Stimulated activated effector memory CD8-positive, alpha-beta T cell treated with anti-CD3 and anti-CD28 coated beads, Interleukin-12 subunit alpha, Interleukin-12 subunit beta, amount 100 ng/mL, for 72 hours (primary cell): ENCODE measurements at regions not wholly inside any gene's neighbourhood (a gene's known extent, or its start where the extent isn't known, plus 50 kb on each side); places are given as distances from the start of the nearest gene placed in this dataset.
"Not testable (repeated sequence)": the region's sequence is repeated elsewhere in the genome, so short reads cannot be mapped to it uniquely, and the experiment has no call there.

Experiments used
- ATAC-seq: fragments of 150-1000 bp; cut with Tn5 transposase; 2 replicates; pipeline ENCODE4 v1.10.0; 2021
- DNase-seq, 2 donors: peaks; one replicate each; pipeline ENCODE4 v3.0.0; 2021 to 2022; ENCODE audit warnings: low spot score in 2 of 2
- H3K27ac Mint-ChIP-seq: one replicate; pipeline ENCODE4 v1.8.0; 2022; ENCODE audit warnings: mild to moderate bottlenecking, mixed read lengths
- H3K36me3 Mint-ChIP-seq: one replicate; pipeline ENCODE4 v1.8.0; 2022; ENCODE audit warnings: mild to moderate bottlenecking, mixed read lengths
- H3K4me1 Mint-ChIP-seq: one replicate; pipeline ENCODE4 v1.8.0; 2022; ENCODE audit warnings: mixed read lengths
- H3K4me3 Mint-ChIP-seq: one replicate; pipeline ENCODE4 v1.8.0; 2022; ENCODE audit warnings: mild to moderate bottlenecking, mixed read lengths
- H3K9me3 Mint-ChIP-seq: one replicate; pipeline ENCODE4 v1.8.0; 2022; ENCODE audit warnings: mixed read lengths

GRCh38 chrX:98207947-98208346 lies 1324.2 kb downstream of the RPA4 start:
- ATAC-seq: no peak
- Mint-ChIP-seq H3K9me3 (peaks cover 5% of the 10 kb centered on the region), H3K27ac (no peak overlapping the region), H3K4me3 (no peak overlapping the region), H3K36me3 (no peaks in the 10 kb centered on the region), H3K4me1 (no peaks in the 10 kb centered on the region)
- DNase-seq: no peak

- Mint-ChIP-seq H3K9me3 (peaks cover 12% of the 10 kb centered on the region), H3K27ac (no peak overlapping the region), H3K4me3 (no peak overlapping the region), H3K36me3 (no peaks in the 10 kb centered on the region), H3K4me1 (no peaks in the 10 kb centered on the region)
- DNase-seq (no peak), ATAC-seq (no peak)
These were observed 1347.3 kb downstream of the RPA4 start for GRCh38 chrX:98231003-98231402.

GRCh38 chrX:98240061-98240460 lies 1356.4 kb downstream of the RPA4 start:
- H3K4me1 Mint-ChIP-seq, H3K36me3 Mint-ChIP-seq, H3K27ac Mint-ChIP-seq, H3K4me3 Mint-ChIP-seq, DNase-seq, H3K9me3 Mint-ChIP-seq, ATAC-seq: not testable (repeated sequence)

GRCh38 chrX:98263135-98263534 lies 1379.4 kb downstream of the RPA4 start:
- DNase-seq (no peak), ATAC-seq (no peak)
- Mint-ChIP-seq H3K4me1 (no peaks in the 10 kb centered on the region), H3K9me3 (peaks cover 8% of the 10 kb centered on the region), H3K27ac (no peak overlapping the region), H3K36me3 (no peaks in the 10 kb centered on the region), H3K4me3 (no peak overlapping the region)

- no peak for ATAC-seq
- H3K27ac Mint-ChIP-seq: no peak overlapping the region
- peaks cover 6% of the 10 kb centered on the region for H3K9me3 Mint-ChIP-seq
- H3K4me1 Mint-ChIP-seq: no peaks in the 10 kb centered on the region
- H3K4me3 Mint-ChIP-seq: no peak overlapping the region
- no peak for DNase-seq
- H3K36me3 Mint-ChIP-seq: no peaks in the 10 kb centered on the region
These were observed 1406.0 kb downstream of the RPA4 start for GRCh38 chrX:98289726-98290125.

GRCh38 chrX:98294310-98294709 lies 1410.6 kb downstream of the RPA4 start:
- Mint-ChIP-seq H3K9me3 (peaks cover 5% of the 10 kb centered on the region), H3K36me3 (no peaks in the 10 kb centered on the region), H3K27ac (no peak overlapping the region), H3K4me1 (no peaks in the 10 kb centered on the region), H3K4me3 (no peak overlapping the region)
- ATAC-seq (no peak), DNase-seq (no peak)

GRCh38 chrX:98296129-98296528 lies 1412.4 kb downstream of the RPA4 start:
- Mint-ChIP-seq H3K4me3 (no peak overlapping the region), H3K4me1 (no peaks in the 10 kb centered on the region), H3K36me3 (no peaks in the 10 kb centered on the region), H3K9me3 (peaks cover 2% of the 10 kb centered on the region), H3K27ac (no peak overlapping the region)
- ATAC-seq: no peak
- DNase-seq: no peak

- Mint-ChIP-seq H3K4me3 (no peak overlapping the region), H3K36me3 (no peaks in the 10 kb centered on the region), H3K4me1 (no peaks in the 10 kb centered on the region), H3K27ac (no peak overlapping the region), H3K9me3 (peaks cover 2% of the 10 kb centered on the region)
- ATAC-seq: no peak
- DNase-seq: no peak
These were observed 1416.1 kb downstream of the RPA4 start for GRCh38 chrX:98299785-98300184.

- H3K36me3 Mint-ChIP-seq, H3K4me3 Mint-ChIP-seq, ATAC-seq, H3K4me1 Mint-ChIP-seq, DNase-seq, H3K9me3 Mint-ChIP-seq, H3K27ac Mint-ChIP-seq: not testable (repeated sequence)
These were observed 1416.8 kb downstream of the RPA4 start for GRCh38 chrX:98300536-98300935.

- no peak for DNase-seq
- Mint-ChIP-seq H3K36me3 (no peaks in the 10 kb centered on the region), H3K4me3 (no peak overlapping the region), H3K4me1 (no peaks in the 10 kb centered on the region), H3K27ac (no peak overlapping the region), H3K9me3 (peaks cover 12% of the 10 kb centered on the region)
- no peak for ATAC-seq
These were observed 1447.7 kb downstream of the RPA4 start for GRCh38 chrX:98331407-98331806.

GRCh38 chrX:98338544-98338943 lies 1454.8 kb downstream of the RPA4 start:
- H3K4me1 Mint-ChIP-seq: no peaks in the 10 kb centered on the region
- no peak overlapping the region for H3K27ac Mint-ChIP-seq
- DNase-seq (no peak), ATAC-seq (no peak)
- H3K4me3 Mint-ChIP-seq: no peak overlapping the region
- H3K36me3 Mint-ChIP-seq: no peaks in the 10 kb centered on the region
- H3K9me3 Mint-ChIP-seq: peaks cover 10% of the 10 kb centered on the region

GRCh38 chrX:98350940-98351339 lies 1467.2 kb downstream of the RPA4 start:
- no peaks in the 10 kb centered on the region for H3K4me1 Mint-ChIP-seq
- no peak for ATAC-seq
- no peaks in the 10 kb centered on the region for H3K36me3 Mint-ChIP-seq
- no peak for DNase-seq
- H3K4me3 Mint-ChIP-seq: no peak overlapping the region
- no peaks in the 10 kb centered on the region for H3K9me3 Mint-ChIP-seq
- H3K27ac Mint-ChIP-seq: no peak overlapping the region

- ATAC-seq: no peak
- Mint-ChIP-seq H3K4me3 (no peak overlapping the region), H3K36me3 (no peaks in the 10 kb centered on the region), H3K9me3 (no peaks in the 10 kb centered on the region), H3K27ac (no peak overlapping the region), H3K4me1 (no peaks in the 10 kb centered on the region)
- no peak for DNase-seq
These were observed 1473.4 kb downstream of the RPA4 start for GRCh38 chrX:98357146-98357545.

GRCh38 chrX:98362630-98363029 lies 1478.9 kb downstream of the RPA4 start:
- Mint-ChIP-seq H3K27ac (no peak overlapping the region), H3K36me3 (no peaks in the 10 kb centered on the region), H3K4me3 (no peak overlapping the region), H3K9me3 (peaks cover 15% of the 10 kb centered on the region), H3K4me1 (no peaks in the 10 kb centered on the region)
- no peak for DNase-seq
- no peak for ATAC-seq

- no peak for DNase-seq
- Mint-ChIP-seq H3K4me3 (no peak overlapping the region), H3K36me3 (no peaks in the 10 kb centered on the region), H3K9me3 (peaks cover 15% of the 10 kb centered on the region), H3K4me1 (no peaks in the 10 kb centered on the region), H3K27ac (no peak overlapping the region)
- ATAC-seq: no peak
These were observed 1488.3 kb downstream of the RPA4 start for GRCh38 chrX:98371994-98372393.

GRCh38 chrX:98379134-98379533 lies 1495.4 kb downstream of the RPA4 start:
- no peak for ATAC-seq
- peaks cover 10% of the 10 kb centered on the region for H3K9me3 Mint-ChIP-seq
- H3K36me3 Mint-ChIP-seq: no peaks in the 10 kb centered on the region
- no peak overlapping the region for H3K4me3 Mint-ChIP-seq
- DNase-seq: no peak
- no peak overlapping the region for H3K27ac Mint-ChIP-seq
- no peaks in the 10 kb centered on the region for H3K4me1 Mint-ChIP-seq

- no peak for ATAC-seq
- Mint-ChIP-seq H3K4me3 (no peak overlapping the region), H3K27ac (no peak overlapping the region), H3K9me3 (peaks cover 6% of the 10 kb centered on the region), H3K36me3 (no peaks in the 10 kb centered on the region), H3K4me1 (no peaks in the 10 kb centered on the region)
- no peak for DNase-seq
These were observed 1496.4 kb downstream of the RPA4 start for GRCh38 chrX:98380106-98380505.
